ENCODE measurements at regions not wholly inside any gene's neighbourhood (a gene's known extent, or its start where the extent isn't known, plus 50 kb on each side); places are given as distances from the start of the nearest gene placed in this dataset.

GRCh38 chr1:91199988-91200387 lies 178.2 kb upstream of the ZNF644 start:
- Histone ChIP-seq H4K5ac (ENCODE audit: insufficient read length, low read depth, low read length) (no peak overlapping the region), H2BK20ac (ENCODE audit: low read length) (no peak overlapping the region), H3K23me2 (ENCODE audit: low read depth, low read length) (no peaks in the 10 kb centered on the region), H2BK12ac (ENCODE audit: low read depth, low read length) (no peak overlapping the region), H3K4ac (replicated peaks; ENCODE audit: insufficient read length, low read depth, low read length) (no peak overlapping the region), H2BK120ac (replicated peaks; ENCODE audit: low read depth, low read length) (no peak overlapping the region), H3K4me1 (replicated peaks in 1 of 4; ENCODE audit: control insufficient read depth in 3 of 4, insufficient read depth in 4 of 4, low read length in 3 of 4) (peaks cover 0 to 5% (median 0%) of the 10 kb centered on the region in 4 experiments; a peak in 2 of 7 replicates), H3K4me3 (ENCODE audit: extremely low read depth in 1 of 4, insufficient read depth in 2 of 4, low read depth in 3 of 4, low read length in 4 of 4) (no peak overlapping the region), H3K56ac (replicated peaks; ENCODE audit: insufficient read length, low read depth, low read length) (no peak overlapping the region), H3K14ac (ENCODE audit: insufficient read length) (no peak overlapping the region), H4K20me1 (replicated peaks in 1 of 2; ENCODE audit: control insufficient read depth in 1 of 2, insufficient read depth in 2 of 2, low read length in 2 of 2) (no peaks in the 10 kb centered on the region), H2BK15ac (ENCODE audit: low read length) (no peak overlapping the region), H3K9ac (replicated peaks in 1 of 4; ENCODE audit: extremely low read depth in 1 of 4, low read depth in 3 of 4, low read length in 3 of 4) (no peak overlapping the region), H3K79me1 (ENCODE audit: low read depth, low read length) (no peaks in the 10 kb centered on the region), H3K79me2 (ENCODE audit: control insufficient read depth in 1 of 2, insufficient read depth in 2 of 2, low read length in 2 of 2) (no peaks in the 10 kb centered on the region), H4K91ac (replicated peaks; ENCODE audit: insufficient read length, low read length) (no peak overlapping the region), H4K8ac (ENCODE audit: extremely low read depth, insufficient read depth, low read length) (no peak overlapping the region), H3K4me2 (ENCODE audit: insufficient read depth in 1 of 2, low read depth in 2 of 2, low read length in 2 of 2) (no peak overlapping the region), H2BK5ac (ENCODE audit: low read depth, low read length) (no peak overlapping the region), H3K23ac (ENCODE audit: insufficient read length) (no peak overlapping the region), H2AK5ac (ENCODE audit: low read depth, low read length) (no peak overlapping the region), H3K9me3 (ENCODE audit: insufficient read depth in 2 of 2, low read depth in 1 of 2, low read length in 1 of 2) (no peaks in the 10 kb centered on the region), H3K27ac (ENCODE audit: low read depth, low read length) (no peak overlapping the region), H3K27me3 (replicated peaks in 1 of 4; ENCODE audit: control insufficient read depth in 3 of 4, extremely low read depth in 1 of 4, insufficient read depth in 3 of 4, low read length in 3 of 4) (no peaks in the 10 kb centered on the region), H3K36me3 (ENCODE audit: control insufficient read depth in 2 of 4, insufficient read depth in 4 of 4, low read length in 3 of 4) (no peaks in the 10 kb centered on the region), H2AFZ (ENCODE audit: low read length) (0 out of 2 replicates have a peak overlapping the region, but pooled peaks have one; percentile 17), H3K18ac (ENCODE audit: extremely low read depth, low read length) (no peak overlapping the region)
- ChIA-PET POLR2A (ENCODE audit: partially characterized antibody) (no interaction called here), CTCF (ENCODE audit: partially characterized antibody) (interaction anchor here (2.3 kb wide), 1 partner anchor 34 kb away, joined by 12 read pairs; no protein-coding TSS in a partner anchor)
- no peak for DNase-seq (ENCODE audit: low read depth in 1 of 2, low spot score in 2 of 2)
- no peak for FAIRE-seq
- WGBS, 2 experiments (ENCODE audit: extremely low coverage in 1 of 2, insufficient coverage in 1 of 2, insufficient read length in 1 of 2, insufficient replicate concordance in 2 of 2, low coverage in 1 of 2, low lambda C conversion rate in 2 of 2, missing lambda C conversion rate in 1 of 2) = 93% methylated on average over 6 of the region's 6 CpGs; no CpG with 5 or more reads in 1 of the 2 experiments
- TF ChIP-seq SIN3A (conservative IDR thresholded peaks at IDR 0.05 in 1 of 2, IDR thresholded peaks at IDR 0.05 in 1 of 2; ENCODE audit: low read depth in 1 of 2, low read length in 2 of 2) (no peak), EP300 (IDR thresholded peaks at IDR 0.05; ENCODE audit: borderline replicate concordance in 1 of 2, low read depth in 2 of 2, low read length in 2 of 2) (no peak), FOSL1 (IDR thresholded peaks at IDR 0.05; ENCODE audit: insufficient read depth, low read depth, low read length) (no peak), CBX8 (IDR thresholded peaks at IDR 0.05; ENCODE audit: borderline replicate concordance, low read depth, low read length) (no peak), TEAD4 (IDR thresholded peaks at IDR 0.05; ENCODE audit: low read depth, low read length) (no peak), HDAC2 (IDR thresholded peaks at IDR 0.05; ENCODE audit: borderline replicate concordance in 1 of 2, low read depth in 2 of 2, low read length in 2 of 2) (no peak), CTCF (IDR thresholded peaks at IDR 0.05; ENCODE audit: control extremely low read depth in 1 of 3, insufficient read depth in 1 of 3, low read depth in 1 of 3, low read length in 3 of 3) (no peak), TAF7 (optimal IDR thresholded peaks at IDR 0.05; ENCODE audit: borderline replicate concordance, low read depth, low read length) (no peak), SAP30 (IDR thresholded peaks at IDR 0.05; ENCODE audit: insufficient read depth, insufficient replicate concordance, low read length) (no peak)

Data from H1 (cell line).